ENCODE measurements at regions not wholly inside any gene's neighbourhood (a gene's known extent, or its start where the extent isn't known, plus 50 kb on each side); places are given as distances from the start of the nearest gene placed in this dataset.
"Not testable (repeated sequence)": the region's sequence is repeated elsewhere in the genome, so short reads cannot be mapped to it uniquely, and the experiment has no call there.

GRCh38 chr4:34006540-34006939 is 2237.8 kb downstream of the ARAP2 start:
- TF ChIP-seq POLR2A (IDR thresholded peaks at IDR 0.05; ENCODE audit: low read depth); CTCF (IDR thresholded peaks at IDR 0.05); POLR2AphosphoS5 (IDR thresholded peaks at IDR 0.05); EP300 (IDR thresholded peaks at IDR 0.05): not testable (repeated sequence)
